Head of caudate nucleus (tissue), 42 donors: ENCODE measurements at regions not wholly inside any gene's neighbourhood (a gene's known extent, or its start where the extent isn't known, plus 50 kb on each side); places are given as distances from the start of the nearest gene placed in this dataset.
A peak's percentile ranks its signal among the peaks of the same experiment; 100 is the strongest.

ENCODE experiments used
- DNase-seq, 42 donors: peaks; one replicate each; pipeline versions ENCODE4 v3.0.0 to v3.0.0-alpha.2; 2020 to 2021; ENCODE audit warnings: mixed read lengths in 7 of 42
- intact Hi-C: fragments of 100-400 bp; cut with DNase I; formaldehyde crosslinking; loops from one replicate; pipeline ENCODE4 v1.15.0; 2022

GRCh38 chr3:193862843-193863242, 269.8 kb downstream of the OPA1 start:
- intact Hi-C loops = no loop called here
- DNase-seq = no peak

- no peak for DNase-seq
These were observed 270.8 kb downstream of the OPA1 start for GRCh38 chr3:193863657-193864357.

GRCh38 chr3:193865339-193865738, 270.6 kb upstream of the HES1 start:
- intact Hi-C loops = no loop called here
- DNase-seq = no peak

More at GRCh38 chr3:193863657-193864357, 270.8 kb downstream of the OPA1 start:
- intact Hi-C loops = no loop called here

- no peak for DNase-seq
- intact Hi-C loops = no loop called here
These were observed 270.0 kb upstream of the HES1 start for GRCh38 chr3:193865896-193866480.

GRCh38 chr3:193868590-193868989, 267.4 kb upstream of the HES1 start:
- intact Hi-C loops = no loop called here
- DNase-seq = no peak

GRCh38 chr3:193869221-193870201, 266.4 kb upstream of the HES1 start:
- peak in 39 of 42 donors; percentile 5 to 88 (median 44) for DNase-seq
- intact Hi-C loops = no loop called here

DNA sequence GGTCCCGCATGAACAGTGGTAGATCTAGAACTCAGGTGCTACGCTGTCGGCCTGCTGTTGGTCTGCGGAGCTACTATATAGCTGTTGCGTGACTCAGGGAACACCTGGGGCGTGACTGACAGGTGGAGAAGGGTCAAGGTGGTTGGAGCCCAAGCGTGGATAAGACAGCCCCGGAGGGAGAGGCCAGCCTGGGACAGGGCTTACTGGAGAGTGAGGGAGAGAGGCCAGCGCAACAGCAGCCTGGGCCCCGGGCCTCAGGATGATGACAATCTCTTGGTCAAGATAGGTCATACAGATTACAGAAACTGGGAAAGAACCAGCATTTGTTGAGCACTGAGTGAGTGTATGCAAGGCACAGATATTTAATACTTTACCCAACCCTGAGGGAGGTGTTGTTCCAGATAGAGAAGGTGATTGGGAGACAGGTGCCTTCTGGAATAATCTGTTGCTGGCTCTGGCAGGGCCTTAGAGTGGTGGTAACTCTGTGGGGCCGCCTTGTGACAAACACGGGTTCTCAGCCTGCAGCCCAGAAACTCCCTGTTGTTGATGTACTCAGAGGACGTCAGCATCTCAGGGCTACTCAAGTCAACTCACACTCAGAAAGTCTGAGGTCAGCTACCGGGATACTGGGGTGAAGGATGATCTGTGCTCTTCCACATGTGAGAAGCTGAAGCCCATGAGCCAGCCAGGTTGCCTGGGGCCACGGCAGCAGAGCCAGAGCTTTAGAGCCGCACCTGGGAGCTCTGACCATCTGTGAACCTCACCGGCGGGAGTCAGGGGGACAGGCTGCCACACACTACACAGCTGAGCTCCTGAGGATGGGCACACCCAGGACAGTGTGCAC, 265.4 kb upstream of the HES1 start:
- DNase-seq = no peak
- intact Hi-C loops = no loop called here

DNA sequence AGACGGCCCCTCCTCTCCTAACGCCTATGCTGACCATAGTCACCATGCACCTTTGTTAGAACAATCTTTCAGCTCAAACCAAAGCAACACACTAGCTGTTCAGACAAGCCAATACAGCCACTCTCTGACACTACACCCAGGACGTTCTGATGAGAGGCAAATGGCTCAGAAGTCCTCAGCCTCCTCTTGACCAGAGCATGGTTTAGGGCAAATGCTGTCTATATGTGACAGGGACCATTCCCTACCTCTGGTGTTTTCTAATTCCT, 264.8 kb upstream of the HES1 start:
- no peak for DNase-seq
- intact Hi-C loops = no loop called here

DNA sequence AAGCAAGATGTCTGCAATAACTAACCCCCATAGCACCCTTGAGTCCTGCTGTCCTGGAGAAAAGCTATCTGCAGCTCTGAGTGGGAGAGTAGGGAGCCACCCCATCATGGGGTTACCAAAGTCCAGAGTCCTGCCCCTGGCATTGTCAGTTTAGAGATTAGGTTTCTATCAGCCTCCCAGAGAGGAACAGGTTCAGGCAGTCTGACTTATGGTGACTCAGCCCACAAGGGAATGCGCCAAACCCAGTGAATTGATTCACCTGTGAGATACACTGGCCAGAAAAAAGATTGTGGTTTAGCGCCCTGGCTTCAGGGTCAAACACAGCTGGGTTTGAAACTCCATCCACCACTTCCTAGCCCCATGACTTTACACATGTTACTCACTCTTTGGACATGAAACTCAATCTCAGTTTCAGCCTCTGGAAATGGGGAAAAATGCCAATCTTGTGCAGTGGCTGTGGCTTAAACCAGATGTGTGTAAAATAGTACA, 263.6 kb upstream of the HES1 start:
- no peak for DNase-seq
- intact Hi-C loops = no loop called here

- intact Hi-C loops = no loop called here
- DNase-seq = no peak
These were observed 262.3 kb upstream of the HES1 start for GRCh38 chr3:193873426-193874201.

- intact Hi-C loops = no loop called here
- no peak for DNase-seq
These were observed 261.4 kb upstream of the HES1 start for GRCh38 chr3:193874512-193874911.

GRCh38 chr3:193874997-193875593, 260.9 kb upstream of the HES1 start:
- intact Hi-C loops = no loop called here
- DNase-seq = no peak

GRCh38 chr3:193875601-193876321, 260.2 kb upstream of the HES1 start:
- no peak for DNase-seq
- intact Hi-C loops = no loop called here

DNA sequence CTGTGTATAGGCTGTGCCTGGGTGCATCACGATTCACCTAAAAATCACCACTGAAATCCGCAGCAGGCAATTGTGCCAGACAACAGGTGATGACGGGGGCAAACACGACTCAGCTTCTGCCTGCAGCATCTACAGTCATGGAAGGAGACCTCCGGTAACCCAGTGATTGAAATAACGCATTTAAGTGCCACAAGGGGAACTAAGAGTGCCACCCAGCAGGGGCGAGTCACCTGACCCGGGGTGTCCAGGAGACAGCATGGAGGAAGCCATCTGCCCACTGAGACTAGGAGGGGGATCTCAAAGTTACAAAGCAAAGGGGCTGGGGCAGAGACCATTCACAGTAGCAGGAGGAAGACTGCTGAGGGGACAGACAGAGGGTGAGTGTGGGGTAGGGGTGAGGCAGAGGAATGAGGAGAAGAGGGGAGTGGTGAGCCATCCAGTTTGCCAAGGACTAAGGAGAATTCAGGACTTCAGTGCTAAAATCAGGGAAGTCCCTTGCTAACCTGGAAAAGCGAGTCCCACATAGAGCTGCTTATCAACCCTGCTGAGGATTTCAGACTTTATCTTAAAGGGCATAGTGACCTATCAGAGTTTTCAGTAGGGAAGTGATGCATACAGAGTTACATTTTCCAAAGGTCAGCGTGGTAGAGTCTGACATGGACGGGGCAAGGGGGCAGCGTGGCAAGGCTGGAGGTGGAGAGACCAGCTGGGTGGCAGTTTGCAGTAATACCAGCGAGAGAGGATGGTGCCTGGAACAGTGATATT, 256.7 kb upstream of the HES1 start:
- intact Hi-C loops = no loop called here
- DNase-seq = no peak

DNA sequence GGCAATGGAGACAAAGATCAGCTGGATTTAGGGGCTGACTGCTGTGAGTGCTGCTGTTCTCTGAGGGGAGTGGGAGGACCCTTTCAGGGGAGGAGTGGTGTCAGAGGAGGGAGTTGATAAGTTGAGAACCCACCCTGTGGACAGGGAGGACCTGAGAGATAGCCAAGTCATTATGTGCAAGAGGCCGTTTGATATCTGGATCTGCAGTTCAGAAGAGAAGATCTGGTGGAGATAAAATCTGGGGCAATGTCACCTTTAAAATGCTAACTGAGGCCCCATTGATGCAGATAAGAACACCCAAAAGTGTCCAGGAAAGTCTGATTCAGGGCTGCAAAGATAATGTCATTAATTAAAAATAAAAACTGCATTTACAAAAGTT, 256.1 kb upstream of the HES1 start:
- no peak for DNase-seq
- intact Hi-C loops = no loop called here

GRCh38 chr3:193882091-193882490, 253.9 kb upstream of the HES1 start:
- intact Hi-C loops = no loop called here
- no peak for DNase-seq

DNA sequence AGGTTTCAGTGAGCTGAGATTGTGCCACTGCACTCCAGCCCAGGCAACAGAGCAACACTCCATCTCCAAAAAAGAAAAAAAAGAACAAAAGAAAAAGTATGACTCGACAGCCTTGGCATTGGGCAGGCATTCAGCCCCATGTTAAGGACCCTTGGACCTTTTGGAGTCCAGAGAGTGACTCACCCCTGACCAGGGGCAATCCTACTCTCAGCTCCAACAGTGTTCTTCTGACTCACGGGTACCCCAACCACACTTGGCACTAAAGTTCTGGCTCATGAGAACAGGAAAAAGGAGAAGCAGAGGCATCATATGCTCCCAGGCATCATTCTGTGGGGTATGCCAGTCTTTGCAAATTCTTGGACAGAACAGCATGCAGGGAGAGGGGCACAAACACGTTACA, 252.4 kb upstream of the HES1 start:
- DNase-seq = peak in 3 of 42 donors; percentile 10 to 40 (median 25)

More for the DNA sequence above, 252.4 kb upstream of the HES1 start:
- intact Hi-C loops = no loop called here
